B cell (primary cell): ENCODE measurements at regions not wholly inside any gene's neighbourhood (a gene's known extent, or its start where the extent isn't known, plus 50 kb on each side); places are given as distances from the start of the nearest gene placed in this dataset.

Experiments
- ATAC-seq: fragments of 200-7000 bp; cut with Tn5 transposase; one replicate; pipeline ENCODE4 v1.10.0; 2021; ENCODE audit warnings: low read depth, mild to moderate bottlenecking, moderate number of reproducible peaks, moderate library complexity
- CTCF ChIA-PET: fragments of 350-600 bp; sonication (Branson Sonifier 250); formaldehyde crosslinking; loops from one replicate; lab custom pipeline; 2021; ENCODE audit warnings: antibody characterized with exemption, inconsistent platforms; lab: Charles Lee
- POLR2A ChIA-PET: fragments of 350-600 bp; sonication (Branson Sonifier 250); formaldehyde crosslinking; loops from one replicate; lab custom pipeline; 2021; ENCODE audit warnings: antibody characterized with exemption; lab: Charles Lee
- DNase-seq: peaks from one replicate; pipeline ENCODE4 v3.0.0; 2013
- H2AFZ ChIP-seq: 2 replicates; pipeline ENCODE4 v1.6.1; 2012; ENCODE audit warnings: mild to moderate bottlenecking, low read depth, low read length; ENCODE audit not compliant: insufficient read depth, poor library complexity, severe bottlenecking
- H3K27ac ChIP-seq, 2 donors: 1 replicate in 1 of 2; 2 replicates in 1 of 2; pipeline ENCODE4 v1.5.1; 2012 to 2013; ENCODE audit warnings: low read length in 2 of 2, mild to moderate bottlenecking in 2 of 2, moderate library complexity in 1 of 2
- H3K27me3 ChIP-seq, 4 experiments: fragments of 200-600 bp in 1 of 4; sonication (generic) in 1 of 4; replicated peaks in 1 of 4; 1 replicate in 2 of 4; 2 replicates in 2 of 4; pipeline versions ENCODE4 v1.6.1 to v1.7.0; 2013 to 2016; ENCODE audit warnings: low read length in 3 of 4, mild to moderate bottlenecking in 2 of 4, mixed read lengths in 1 of 4, moderate library complexity in 1 of 4; ENCODE audit not compliant: insufficient read depth in 4 of 4, control insufficient read depth in 3 of 4; ENCODE audit errors: control extremely low read depth in 1 of 4
- H3K36me3 ChIP-seq, 2 experiments: replicated peaks in 1 of 2; 1 replicate in 1 of 2; 2 replicates in 1 of 2; pipeline versions ENCODE4 v1.6.1 to v1.7.1; 2013; ENCODE audit warnings: low read length in 1 of 2; ENCODE audit not compliant: insufficient read depth in 2 of 2, control insufficient read depth in 1 of 2; ENCODE audit errors: control extremely low read depth in 1 of 2, extremely low read depth in 1 of 2
- H3K4me1 ChIP-seq, 2 donors: fragments of 200-600 bp in 1 of 2; sonication (generic) in 1 of 2; 1 replicate in 1 of 2; 2 replicates in 1 of 2; pipeline versions ENCODE4 v1.5.1 to v1.6.1; 2013 to 2017; ENCODE audit warnings: low read length in 2 of 2; ENCODE audit not compliant: control insufficient read depth in 2 of 2, insufficient read depth in 2 of 2
- H3K4me2 ChIP-seq: replicated peaks from 2 replicates; pipeline ENCODE3; 2012; ENCODE audit warnings: mild to moderate bottlenecking, low read depth, low read length; ENCODE audit not compliant: poor library complexity, severe bottlenecking
- H3K4me3 ChIP-seq, 5 experiments: fragments of 200-600 bp in 1 of 5; sonication (generic) in 1 of 5; 1 replicate in 3 of 5; 2 replicates in 2 of 5; pipeline versions ENCODE4 v1.5.1 to v1.7.0; 2011 to 2016; ENCODE audit warnings: low read length in 4 of 5, mild to moderate bottlenecking in 4 of 5, low read depth in 2 of 5, control low read depth in 1 of 5, moderate library complexity in 1 of 5; ENCODE audit not compliant: insufficient read depth in 1 of 5; ENCODE audit errors: control extremely low read depth in 1 of 5, extremely low read depth in 1 of 5
- H3K79me2 ChIP-seq: fragments of 200-600 bp; sonication (generic); one replicate; pipeline ENCODE4 v1.6.0; 2016; ENCODE audit warnings: low read length; ENCODE audit not compliant: control insufficient read depth, insufficient read depth
- H3K9ac ChIP-seq: fragments of 200-600 bp; sonication (generic); 2 replicates; pipeline ENCODE4 v1.6.1; 2017; ENCODE audit warnings: mild to moderate bottlenecking, low read length, moderate library complexity
- H3K9me3 ChIP-seq, 3 donors: one replicate each; pipeline versions ENCODE4 v1.6.1 to v1.7.1; 2013; ENCODE audit warnings: low read length in 2 of 3; ENCODE audit not compliant: control insufficient read depth in 2 of 3, insufficient read depth in 1 of 3; ENCODE audit errors: control extremely low read depth in 1 of 3
- H4K20me1 ChIP-seq: 2 replicates; pipeline ENCODE4 v1.6.0; 2012; ENCODE audit warnings: mild to moderate bottlenecking, low read length; ENCODE audit not compliant: insufficient read depth, control insufficient read depth, poor library complexity, severe bottlenecking
- H3K27ac Mint-ChIP-seq: one replicate; pipeline ENCODE4 v1.8.0; 2021; ENCODE audit warnings: mixed read lengths
- H3K27me3 Mint-ChIP-seq: one replicate; pipeline ENCODE4 v1.8.0; 2021; ENCODE audit warnings: mixed read lengths
- H3K4me1 Mint-ChIP-seq: one replicate; pipeline ENCODE4 v1.8.0; 2021; ENCODE audit warnings: mixed read lengths
- H3K4me3 Mint-ChIP-seq: one replicate; pipeline ENCODE4 v1.8.0; 2021; ENCODE audit warnings: mixed read lengths
- H3K9me3 Mint-ChIP-seq: one replicate; pipeline ENCODE4 v1.8.0; 2022; ENCODE audit warnings: mixed read lengths; ENCODE audit not compliant: insufficient read depth
- EZH2 ChIP-seq: IDR thresholded peaks from 2 replicates; pipeline ENCODE4 v1.6.1; 2012; ENCODE audit warnings: borderline replicate concordance, low read depth, mild to moderate bottlenecking, moderate library complexity, low read length; ENCODE audit not compliant: insufficient read depth, poor library complexity, severe bottlenecking
- WGBS: methylation state at CpG from one replicate; pipeline ENCODE4 v1.1.5; 2013; ENCODE audit warnings: missing lambda C conversion rate; ENCODE audit not compliant: insufficient coverage; 5-methylcytosine and 5-hydroxymethylcytosine counted together
- intact Hi-C: fragments of 100-400 bp; cut with micrococcal nuclease; formaldehyde crosslinking; loops from one replicate; pipeline ENCODE4 v1.10.0; 2022
- TF ChIP-seq, protein P1 (sequence below): fragments of 200-600 bp; IDR thresholded peaks from one replicate; pipeline ENCODE4 v1.8.0; 2022; ENCODE audit warnings: antibody characterized with exemption, mild to moderate bottlenecking

DNA sequence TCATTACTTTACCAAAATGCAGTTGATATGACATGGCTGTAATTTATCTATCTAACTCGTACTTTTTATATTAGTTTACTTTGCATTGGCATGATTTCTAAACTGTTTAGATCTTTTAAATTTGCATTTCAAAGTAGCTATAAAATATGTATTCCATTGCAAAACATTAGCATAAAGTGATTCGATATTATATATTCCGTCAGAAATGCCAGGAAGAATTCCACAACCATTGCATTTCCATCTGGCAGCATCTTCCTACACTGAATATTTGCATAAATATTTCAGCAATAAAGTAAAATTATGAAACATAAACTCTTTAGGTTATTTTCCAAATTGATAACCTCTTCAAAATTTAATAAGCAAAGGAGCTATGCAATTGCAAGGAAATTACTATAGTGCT, 546.6 kb downstream of the MFSD1 start:
- peaks cover 2% of the 10 kb centered on the region for H3K9me3 Mint-ChIP-seq
- H3K9me3 ChIP-seq, result no peaks in the 10 kb centered on the region
- H3K27me3 ChIP-seq, result no peaks in the 10 kb centered on the region
- H4K20me1 ChIP-seq, result no peaks in the 10 kb centered on the region
- H3K36me3 ChIP-seq, result no peaks in the 10 kb centered on the region
- no peak overlapping the region for H3K27ac ChIP-seq
- DNase-seq (no peak), ATAC-seq (no peak)
- CTCF ChIA-PET, result no interaction called here
- no peaks in the 10 kb centered on the region for H3K27me3 Mint-ChIP-seq
- H3K9ac ChIP-seq, result no peak overlapping the region
- WGBS, result no CpG with 5 or more reads among the region's 3 CpGs
- no peak overlapping the region for H3K4me2 ChIP-seq
- H3K4me1 ChIP-seq, result no peaks in the 10 kb centered on the region
- no peak for TF ChIP-seq EZH2
- TF ChIP-seq, protein P1, sequence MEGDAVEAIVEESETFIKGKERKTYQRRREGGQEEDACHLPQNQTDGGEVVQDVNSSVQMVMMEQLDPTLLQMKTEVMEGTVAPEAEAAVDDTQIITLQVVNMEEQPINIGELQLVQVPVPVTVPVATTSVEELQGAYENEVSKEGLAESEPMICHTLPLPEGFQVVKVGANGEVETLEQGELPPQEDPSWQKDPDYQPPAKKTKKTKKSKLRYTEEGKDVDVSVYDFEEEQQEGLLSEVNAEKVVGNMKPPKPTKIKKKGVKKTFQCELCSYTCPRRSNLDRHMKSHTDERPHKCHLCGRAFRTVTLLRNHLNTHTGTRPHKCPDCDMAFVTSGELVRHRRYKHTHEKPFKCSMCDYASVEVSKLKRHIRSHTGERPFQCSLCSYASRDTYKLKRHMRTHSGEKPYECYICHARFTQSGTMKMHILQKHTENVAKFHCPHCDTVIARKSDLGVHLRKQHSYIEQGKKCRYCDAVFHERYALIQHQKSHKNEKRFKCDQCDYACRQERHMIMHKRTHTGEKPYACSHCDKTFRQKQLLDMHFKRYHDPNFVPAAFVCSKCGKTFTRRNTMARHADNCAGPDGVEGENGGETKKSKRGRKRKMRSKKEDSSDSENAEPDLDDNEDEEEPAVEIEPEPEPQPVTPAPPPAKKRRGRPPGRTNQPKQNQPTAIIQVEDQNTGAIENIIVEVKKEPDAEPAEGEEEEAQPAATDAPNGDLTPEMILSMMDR, result no peak
- H2AFZ ChIP-seq, result no peak overlapping the region
- H3K4me3 Mint-ChIP-seq, result no peak overlapping the region
- no peak overlapping the region for H3K4me3 ChIP-seq
- POLR2A ChIA-PET, result no interaction called here
- no peaks in the 10 kb centered on the region for H3K79me2 ChIP-seq
- intact Hi-C loops, result no loop called here
- H3K4me1 Mint-ChIP-seq, result no peaks in the 10 kb centered on the region
- H3K27ac Mint-ChIP-seq, result no peak overlapping the region

DNA sequence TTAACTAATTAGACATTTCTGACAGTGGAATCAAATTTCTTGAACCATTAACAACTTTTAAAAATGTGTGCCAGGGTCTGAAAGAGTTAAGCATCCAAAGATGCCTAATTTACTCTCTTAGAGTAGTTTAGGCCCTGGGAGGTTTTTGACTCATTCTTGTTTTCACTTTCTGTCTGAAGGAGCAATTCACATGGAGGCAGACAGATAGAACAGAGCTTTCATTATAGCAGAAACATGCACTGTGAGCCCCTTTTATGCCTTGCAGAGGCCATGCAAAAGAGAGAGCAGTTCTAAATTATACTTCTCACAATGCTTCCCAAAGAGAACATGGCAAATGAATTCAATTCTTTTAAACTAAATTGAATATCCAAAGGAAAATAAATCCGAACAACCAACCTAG, 554.8 kb downstream of the MFSD1 start:
- H3K36me3 ChIP-seq, result no peaks in the 10 kb centered on the region
- H3K79me2 ChIP-seq, result no peaks in the 10 kb centered on the region
- Mint-ChIP-seq H3K4me3 (no peak overlapping the region), H3K4me1 (no peaks in the 10 kb centered on the region), H3K27me3 (no peaks in the 10 kb centered on the region), H3K9me3 (no peaks in the 10 kb centered on the region), H3K27ac (no peak overlapping the region)
- no peaks in the 10 kb centered on the region for H4K20me1 ChIP-seq
- TF ChIP-seq EZH2, result no peak
- TF ChIP-seq, protein P1, result no peak
- H3K9ac ChIP-seq, result no peak overlapping the region
- H3K4me3 ChIP-seq, result no peak overlapping the region
- H3K4me1 ChIP-seq, result no peaks in the 10 kb centered on the region
- CTCF ChIA-PET, result no interaction called here
- H3K9me3 ChIP-seq, result no peaks in the 10 kb centered on the region
- DNase-seq (no peak), ATAC-seq (no peak)
- H2AFZ ChIP-seq, result no peak overlapping the region
- H3K27me3 ChIP-seq, result no peaks in the 10 kb centered on the region
- H3K27ac ChIP-seq, result no peak overlapping the region
- H3K4me2 ChIP-seq, result no peak overlapping the region
- intact Hi-C loops, result no loop called here
- no CpG with 5 or more reads among the region's 1 CpG for WGBS
- POLR2A ChIA-PET, result no interaction called here
